HCT116 (cell line): ENCODE measurements at regions not wholly inside any gene's neighbourhood (a gene's known extent, or its start where the extent isn't known, plus 50 kb on each side); places are given as distances from the start of the nearest gene placed in this dataset.

Experiments
- ATAC-seq: fragments of 200-7000 bp; cut with Tn5 transposase; 2 replicates; pipeline ENCODE4 v1.9.1; 2020; ENCODE audit warnings: mild to moderate bottlenecking, moderate library complexity
- BruUV-seq: library from RNA; stranded (reverse); fragments of 400-500 nt; replicated peaks from 2 replicates; lab custom pipeline; 2021; lab: Mats Ljungman, UMichigan
- CTCF ChIA-PET: fragments of 300-600 bp; sonication (Branson Sonifier 250); formaldehyde crosslinking; loops from one replicate; lab custom pipeline; 2021; ENCODE audit warnings: antibody characterized with exemption; lab: Charles Lee
- POLR2A ChIA-PET: fragments of 300-600, 350-600 bp; sonication (Branson Sonifier 250); formaldehyde crosslinking; loops from one replicate; lab custom pipeline; 2021; ENCODE audit warnings: antibody characterized with exemption; lab: Charles Lee
- RAD21 ChIA-PET, 2 experiments: fragments of 300-600 bp; sonication (Branson Sonifier 250); formaldehyde crosslinking; loops; one replicate each; lab custom pipeline; 2023; ENCODE audit warnings: low total read pairs in 2 of 2; ENCODE audit not compliant: uncharacterized antibody in 2 of 2, unreplicated experiment in 2 of 2, low non-redundant PET in 1 of 2; lab: Charles Lee
- DNase-seq: peaks from one replicate; pipeline ENCODE4 v3.0.0-alpha.2; 2010; ENCODE audit warnings: low read depth, low spot score
- H2AFZ ChIP-seq: fragments of 200-600 bp; shearing (Covaris generic), sonication (generic); 2 replicates; pipeline ENCODE4 v1.6.1; 2017; ENCODE audit warnings: low read depth, mixed run types, mixed read lengths, antibody characterized with exemption, low read length; ENCODE audit not compliant: poor library complexity, severe bottlenecking
- H3K27ac ChIP-seq: 2 replicates; pipeline ENCODE4 v1.5.1; 2012; ENCODE audit warnings: low read depth, low read length
- H3K27me3 ChIP-seq: fragments of 200-600 bp; sonication (generic); 2 replicates; pipeline ENCODE4 v1.6.1; 2016; ENCODE audit warnings: mixed run types, low read length, mixed read lengths; ENCODE audit not compliant: insufficient read depth
- H3K36me3 ChIP-seq, 2 experiments: fragments of 200-500 bp in 1 of 2; fragments of 200-600 bp in 1 of 2; sonication (Bioruptor generic) in 1 of 2; sonication (generic) in 1 of 2; 2 replicates each; pipeline versions ENCODE4 v1.5.1 to v1.6.1; 2014 to 2016; ENCODE audit warnings: low read length in 2 of 2, inconsistent platforms in 1 of 2, mixed read lengths in 1 of 2, mixed run types in 1 of 2; ENCODE audit not compliant: insufficient read depth in 2 of 2, control insufficient read depth in 1 of 2
- H3K4me1 ChIP-seq, 2 experiments: fragments of 200-600 bp in 1 of 2; sonication (generic) in 1 of 2; 2 replicates each; pipeline versions ENCODE4 v1.5.1 to v1.6.1; 2012 to 2017; ENCODE audit warnings: low read length in 2 of 2, inconsistent platforms in 1 of 2, mild to moderate bottlenecking in 1 of 2, mixed read lengths in 1 of 2, mixed run types in 1 of 2, moderate library complexity in 1 of 2; ENCODE audit not compliant: insufficient read depth in 2 of 2, control insufficient read depth in 1 of 2
- H3K4me2 ChIP-seq: fragments of 200-600 bp; sonication (generic); 2 replicates; pipeline ENCODE4 v1.6.1; 2017; ENCODE audit warnings: mixed run types, low read length, mixed read lengths
- H3K4me3 ChIP-seq, 2 experiments: fragments of 200-600 bp in 1 of 2; sonication (generic) in 1 of 2; replicated peaks in 1 of 2; 2 replicates each; pipeline ENCODE4 v1.5.1; 2011 to 2016; ENCODE audit warnings: low read length in 2 of 2, control low read depth in 1 of 2, low read depth in 1 of 2, mild to moderate bottlenecking in 1 of 2, mixed read lengths in 1 of 2, mixed run types in 1 of 2
- H3K79me2 ChIP-seq: fragments of 200-600 bp; sonication (generic); 2 replicates; pipeline ENCODE4 v1.6.1; 2017; ENCODE audit warnings: mild to moderate bottlenecking, mixed run types, low read length, moderate library complexity, mixed read lengths; ENCODE audit not compliant: insufficient read depth
- H3K9ac ChIP-seq: fragments of 200-600 bp; sonication (generic); 2 replicates; pipeline ENCODE4 v1.6.1; 2016; ENCODE audit warnings: low read length, mixed read lengths
- H3K9me2 ChIP-seq: fragments of 200-600 bp; sonication (generic), shearing (Covaris generic); 2 replicates; pipeline ENCODE4 v1.6.1; 2017; ENCODE audit warnings: mixed run types, mild to moderate bottlenecking, moderate library complexity; ENCODE audit not compliant: insufficient read depth
- H3K9me3 ChIP-seq, 2 experiments: fragments of 200-500 bp in 1 of 2; fragments of 200-600 bp in 1 of 2; sonication (Bioruptor generic) in 1 of 2; sonication (generic) in 1 of 2; 2 replicates each; pipeline ENCODE4 v1.6.1; 2014 to 2017; ENCODE audit warnings: low read length in 2 of 2, mixed read lengths in 2 of 2, inconsistent platforms in 1 of 2, low read depth in 1 of 2, mild to moderate bottlenecking in 1 of 2, mixed run types in 1 of 2, moderate library complexity in 1 of 2; ENCODE audit not compliant: control insufficient read depth in 1 of 2, insufficient read depth in 1 of 2
- H4K20me1 ChIP-seq: fragments of 200-600 bp; sonication (generic), shearing (Covaris generic); 2 replicates; pipeline ENCODE4 v1.6.1; 2017; ENCODE audit warnings: mixed run types, mild to moderate bottlenecking, moderate library complexity; ENCODE audit not compliant: insufficient read depth
- EZH2 ChIP-seq: fragments of 200-600 bp; sonication (generic); IDR thresholded peaks from 2 replicates; pipeline ENCODE4 v1.6.1; 2017; ENCODE audit warnings: antibody characterized with exemption, mixed run types
- POLR2AphosphoS5 ChIP-seq: IDR thresholded peaks from 2 replicates; pipeline ENCODE4 v1.6.1; 2011; ENCODE audit warnings: mild to moderate bottlenecking, low read depth, low read length, moderate library complexity
- RAD21 ChIP-seq: IDR thresholded peaks from 2 replicates; pipeline ENCODE4 v1.6.1; 2012; ENCODE audit warnings: low read depth, mild to moderate bottlenecking
- YY1 ChIP-seq: IDR thresholded peaks from 2 replicates; pipeline ENCODE4 v1.6.1; 2011; ENCODE audit warnings: low read length, low read depth, moderate library complexity, mild to moderate bottlenecking; ENCODE audit not compliant: insufficient replicate concordance; ENCODE audit errors: extremely low read depth
- intact Hi-C: fragments of 100-400 bp; cut with micrococcal nuclease; formaldehyde crosslinking; loops from 2 replicates; pipeline ENCODE4 v1.10.0; 2022
- TF ChIP-seq, protein P1 (sequence below): IDR thresholded peaks from 2 replicates; pipeline ENCODE4 v1.6.1; 2011; ENCODE audit warnings: mild to moderate bottlenecking, low read length, moderate library complexity; ENCODE audit not compliant: insufficient replicate concordance; ENCODE audit errors: extremely low read depth
- TF ChIP-seq, protein P2 (sequence below), 3 experiments: fragments of 200-600 bp in 1 of 3; sonication (generic) in 1 of 3; IDR thresholded peaks in 2 of 3; conservative IDR thresholded peaks in 1 of 3; 2 replicates each; pipeline ENCODE4 v1.5.1; 2012 to 2017; ENCODE audit warnings: low read depth in 2 of 3, low read length in 2 of 3, antibody characterized with exemption in 1 of 3, borderline replicate concordance in 1 of 3, control low read depth in 1 of 3, mild to moderate bottlenecking in 1 of 3, mixed read lengths in 1 of 3, mixed run types in 1 of 3, moderate library complexity in 1 of 3; ENCODE audit not compliant: insufficient read depth in 1 of 3
- TF ChIP-seq, protein P3 (sequence below): IDR thresholded peaks from 2 replicates; pipeline ENCODE4 v1.6.1; 2012; ENCODE audit warnings: low read depth

DNA sequence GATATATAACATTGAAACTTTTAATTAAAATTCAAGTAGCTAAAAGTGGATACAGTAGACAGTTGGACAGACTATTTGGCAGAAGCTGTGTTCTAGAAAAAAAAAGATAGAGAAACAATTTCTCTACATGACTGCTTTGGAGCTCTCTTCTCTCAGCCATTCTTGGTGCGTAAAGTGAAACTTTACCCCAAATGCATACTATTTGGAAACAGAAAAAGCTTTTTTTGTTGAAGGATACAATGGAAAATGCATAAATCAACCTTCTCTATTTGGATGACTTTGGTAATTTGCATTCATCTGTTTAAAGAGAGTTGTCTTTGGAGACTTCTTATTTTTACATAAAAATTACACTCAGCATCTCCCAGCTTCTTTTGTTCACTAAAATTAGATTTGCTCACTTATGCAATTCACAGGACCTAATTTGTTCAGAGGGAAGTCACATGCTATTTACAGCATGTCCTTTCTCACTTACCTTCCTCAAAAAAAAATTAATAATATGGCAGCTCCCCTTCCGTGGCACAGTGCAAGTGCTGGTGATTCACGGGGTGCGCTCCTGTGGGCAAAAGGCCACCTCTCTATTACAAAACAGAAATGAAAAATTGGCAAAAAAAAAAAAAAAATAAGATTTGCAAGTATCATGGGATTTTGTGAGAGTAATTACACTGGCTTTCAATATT lies 498.9 kb downstream of the RERGL start:
- no peaks in the 10 kb centered on the region for H3K4me1 ChIP-seq
- no TSS peak for BruUV-seq
- no peak for TF ChIP-seq EZH2
- TF ChIP-seq, protein P1, sequence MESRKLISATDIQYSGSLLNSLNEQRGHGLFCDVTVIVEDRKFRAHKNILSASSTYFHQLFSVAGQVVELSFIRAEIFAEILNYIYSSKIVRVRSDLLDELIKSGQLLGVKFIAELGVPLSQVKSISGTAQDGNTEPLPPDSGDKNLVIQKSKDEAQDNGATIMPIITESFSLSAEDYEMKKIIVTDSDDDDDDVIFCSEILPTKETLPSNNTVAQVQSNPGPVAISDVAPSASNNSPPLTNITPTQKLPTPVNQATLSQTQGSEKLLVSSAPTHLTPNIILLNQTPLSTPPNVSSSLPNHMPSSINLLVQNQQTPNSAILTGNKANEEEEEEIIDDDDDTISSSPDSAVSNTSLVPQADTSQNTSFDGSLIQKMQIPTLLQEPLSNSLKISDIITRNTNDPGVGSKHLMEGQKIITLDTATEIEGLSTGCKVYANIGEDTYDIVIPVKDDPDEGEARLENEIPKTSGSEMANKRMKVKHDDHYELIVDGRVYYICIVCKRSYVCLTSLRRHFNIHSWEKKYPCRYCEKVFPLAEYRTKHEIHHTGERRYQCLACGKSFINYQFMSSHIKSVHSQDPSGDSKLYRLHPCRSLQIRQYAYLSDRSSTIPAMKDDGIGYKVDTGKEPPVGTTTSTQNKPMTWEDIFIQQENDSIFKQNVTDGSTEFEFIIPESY: no peak
- TF ChIP-seq, all 23 proteins: peak for 0
- Histone ChIP-seq H3K9me3 (no peaks in the 10 kb centered on the region), H3K4me2 (no peak overlapping the region), H3K27me3 (no peaks in the 10 kb centered on the region), H3K4me3 (no peak overlapping the region), H3K36me3 (no peaks in the 10 kb centered on the region), H3K9me2 (no peaks in the 10 kb centered on the region), H2AFZ (no peak overlapping the region), H3K79me2 (no peaks in the 10 kb centered on the region), H4K20me1 (no peaks in the 10 kb centered on the region; the same call in 1 of the 2 replicates), H3K9ac (no peak overlapping the region), H3K27ac (no peak overlapping the region)
- ChIA-PET POLR2A (no interaction called here), RAD21 (no interaction called here), CTCF (no interaction called here)
- no peak for DNase-seq
- intact Hi-C loops: no loop called here
- ATAC-seq: no peak

DNA sequence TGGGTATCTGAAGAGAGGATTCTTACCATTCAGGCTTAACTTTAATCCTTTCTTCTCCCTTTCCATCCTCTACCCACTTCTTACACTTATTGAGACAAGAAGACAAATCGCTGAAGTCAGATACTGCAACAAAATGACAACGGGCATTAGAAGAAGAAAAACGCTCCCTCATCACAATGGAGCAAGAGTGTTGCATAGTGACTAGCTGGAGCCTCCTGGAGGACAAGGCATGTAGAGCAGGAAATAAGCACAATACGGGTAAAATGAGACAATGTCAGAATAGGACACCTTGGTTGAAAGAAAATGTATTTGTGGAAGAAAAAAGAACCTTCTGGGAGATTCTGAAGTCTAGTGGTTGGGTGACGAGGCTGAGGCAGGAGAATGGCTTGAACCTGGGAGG lies 501.0 kb downstream of the RERGL start:
- peak overlapping the region; percentile 23 for H2AFZ ChIP-seq
- RAD21 ChIA-PET: no interaction called here
- peak; percentile 78 for ATAC-seq
- H3K4me2 ChIP-seq: no peak overlapping the region
- H3K27ac ChIP-seq: no peak overlapping the region
- H3K9ac ChIP-seq: no peak overlapping the region
- H3K27me3 ChIP-seq: no peaks in the 10 kb centered on the region
- no peaks in the 10 kb centered on the region for H3K79me2 ChIP-seq
- H3K9me3 ChIP-seq: no peaks in the 10 kb centered on the region
- POLR2A ChIA-PET: no interaction called here
- TF ChIP-seq, protein P2, sequence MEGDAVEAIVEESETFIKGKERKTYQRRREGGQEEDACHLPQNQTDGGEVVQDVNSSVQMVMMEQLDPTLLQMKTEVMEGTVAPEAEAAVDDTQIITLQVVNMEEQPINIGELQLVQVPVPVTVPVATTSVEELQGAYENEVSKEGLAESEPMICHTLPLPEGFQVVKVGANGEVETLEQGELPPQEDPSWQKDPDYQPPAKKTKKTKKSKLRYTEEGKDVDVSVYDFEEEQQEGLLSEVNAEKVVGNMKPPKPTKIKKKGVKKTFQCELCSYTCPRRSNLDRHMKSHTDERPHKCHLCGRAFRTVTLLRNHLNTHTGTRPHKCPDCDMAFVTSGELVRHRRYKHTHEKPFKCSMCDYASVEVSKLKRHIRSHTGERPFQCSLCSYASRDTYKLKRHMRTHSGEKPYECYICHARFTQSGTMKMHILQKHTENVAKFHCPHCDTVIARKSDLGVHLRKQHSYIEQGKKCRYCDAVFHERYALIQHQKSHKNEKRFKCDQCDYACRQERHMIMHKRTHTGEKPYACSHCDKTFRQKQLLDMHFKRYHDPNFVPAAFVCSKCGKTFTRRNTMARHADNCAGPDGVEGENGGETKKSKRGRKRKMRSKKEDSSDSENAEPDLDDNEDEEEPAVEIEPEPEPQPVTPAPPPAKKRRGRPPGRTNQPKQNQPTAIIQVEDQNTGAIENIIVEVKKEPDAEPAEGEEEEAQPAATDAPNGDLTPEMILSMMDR (IDR thresholded peaks at IDR 0.05 in 2 of 3, conservative IDR thresholded peaks at IDR 0.05 in 1 of 3; ENCODE audit: borderline replicate concordance in 1 of 3, insufficient read depth in 1 of 3, low read depth in 2 of 3, low read length in 2 of 3): peak; percentile 22 to 57 (median 56); a peak in 5 of 6 replicates
- TF ChIP-seq RAD21 (peak; percentile 40; the same call in 1 of the 2 replicates), YY1 (no peak), POLR2AphosphoS5 (no peak)
- TF ChIP-seq, protein P3, sequence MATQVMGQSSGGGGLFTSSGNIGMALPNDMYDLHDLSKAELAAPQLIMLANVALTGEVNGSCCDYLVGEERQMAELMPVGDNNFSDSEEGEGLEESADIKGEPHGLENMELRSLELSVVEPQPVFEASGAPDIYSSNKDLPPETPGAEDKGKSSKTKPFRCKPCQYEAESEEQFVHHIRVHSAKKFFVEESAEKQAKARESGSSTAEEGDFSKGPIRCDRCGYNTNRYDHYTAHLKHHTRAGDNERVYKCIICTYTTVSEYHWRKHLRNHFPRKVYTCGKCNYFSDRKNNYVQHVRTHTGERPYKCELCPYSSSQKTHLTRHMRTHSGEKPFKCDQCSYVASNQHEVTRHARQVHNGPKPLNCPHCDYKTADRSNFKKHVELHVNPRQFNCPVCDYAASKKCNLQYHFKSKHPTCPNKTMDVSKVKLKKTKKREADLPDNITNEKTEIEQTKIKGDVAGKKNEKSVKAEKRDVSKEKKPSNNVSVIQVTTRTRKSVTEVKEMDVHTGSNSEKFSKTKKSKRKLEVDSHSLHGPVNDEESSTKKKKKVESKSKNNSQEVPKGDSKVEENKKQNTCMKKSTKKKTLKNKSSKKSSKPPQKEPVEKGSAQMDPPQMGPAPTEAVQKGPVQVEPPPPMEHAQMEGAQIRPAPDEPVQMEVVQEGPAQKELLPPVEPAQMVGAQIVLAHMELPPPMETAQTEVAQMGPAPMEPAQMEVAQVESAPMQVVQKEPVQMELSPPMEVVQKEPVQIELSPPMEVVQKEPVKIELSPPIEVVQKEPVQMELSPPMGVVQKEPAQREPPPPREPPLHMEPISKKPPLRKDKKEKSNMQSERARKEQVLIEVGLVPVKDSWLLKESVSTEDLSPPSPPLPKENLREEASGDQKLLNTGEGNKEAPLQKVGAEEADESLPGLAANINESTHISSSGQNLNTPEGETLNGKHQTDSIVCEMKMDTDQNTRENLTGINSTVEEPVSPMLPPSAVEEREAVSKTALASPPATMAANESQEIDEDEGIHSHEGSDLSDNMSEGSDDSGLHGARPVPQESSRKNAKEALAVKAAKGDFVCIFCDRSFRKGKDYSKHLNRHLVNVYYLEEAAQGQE: no peak
- TF ChIP-seq, all 23 proteins: peak for 2
- peak; percentile 4 for DNase-seq
- Histone ChIP-seq H3K4me1 (no peaks in the 10 kb centered on the region), H4K20me1 (no peaks in the 10 kb centered on the region), H3K9me2 (no peaks in the 10 kb centered on the region), H3K36me3 (no peaks in the 10 kb centered on the region), H3K4me3 (no peak overlapping the region)
- CTCF ChIA-PET: no interaction called here
- BruUV-seq: no TSS peak
- intact Hi-C loops: no loop called here
